IMR-90 (cell line): ENCODE measurements at regions not wholly inside any gene's neighbourhood (a gene's known extent, or its start where the extent isn't known, plus 50 kb on each side); places are given as distances from the start of the nearest gene placed in this dataset.

Source experiments
- ATAC-seq: fragments of 200-7000 bp; cut with Tn5 transposase; 2 replicates; pipeline ENCODE4 v1.9.1; 2020; ENCODE audit warnings: low read depth, mild to moderate bottlenecking, moderate library complexity
- BruUV-seq: library from RNA; stranded (reverse); fragments of 400-500 nt; replicated peaks from 2 replicates; lab custom pipeline; 2021; lab: Mats Ljungman, UMichigan
- CTCF ChIA-PET: fragments of 300-600 bp; formaldehyde crosslinking; extraction: SDS; loops from one replicate; lab custom pipeline; 2021; ENCODE audit warnings: antibody characterized with exemption; lab: Yijun Ruan, JAX
- POLR2A ChIA-PET: fragments of 300-600 bp; sonication (Branson Sonifier 250); formaldehyde crosslinking; loops from one replicate; lab custom pipeline; 2022; ENCODE audit warnings: antibody characterized with exemption; ENCODE audit not compliant: unreplicated experiment; lab: Charles Lee
- DNase-seq: peaks from one replicate; pipeline ENCODE4 v3.0.0; 2013
- H2AFZ ChIP-seq: replicated peaks from 2 replicates; pipeline ENCODE3; 2013; ENCODE audit warnings: low read length, mild to moderate bottlenecking; ENCODE audit not compliant: poor library complexity
- H2AK5ac ChIP-seq: 2 replicates; pipeline ENCODE4 v1.6.1; 2013; ENCODE audit warnings: low read depth, low read length, inconsistent platforms
- H2AK9ac ChIP-seq: replicated peaks from 2 replicates; pipeline ENCODE3; 2013; ENCODE audit warnings: mild to moderate bottlenecking, low read depth, low read length, moderate library complexity; ENCODE audit not compliant: poor library complexity
- H2BK120ac ChIP-seq: 2 replicates; pipeline ENCODE4 v1.6.1; 2013; ENCODE audit warnings: low read depth, low read length, inconsistent platforms
- H2BK15ac ChIP-seq: 3 replicates; pipeline ENCODE4 v1.6.1; 2013; ENCODE audit warnings: low read depth, low read length, inconsistent platforms
- H2BK20ac ChIP-seq: 2 replicates; pipeline ENCODE4 v1.6.1; 2013; ENCODE audit warnings: low read depth, mild to moderate bottlenecking, inconsistent platforms, low read length, moderate library complexity
- H2BK5ac ChIP-seq: 2 replicates; pipeline ENCODE4 v1.6.1; 2013; ENCODE audit warnings: mild to moderate bottlenecking, low read depth, low read length, inconsistent platforms; ENCODE audit not compliant: poor library complexity, severe bottlenecking
- H3K14ac ChIP-seq: replicated peaks from 2 replicates; pipeline ENCODE4 v1.6.1; 2013; ENCODE audit warnings: low read depth, low read length, inconsistent platforms
- H3K18ac ChIP-seq: 2 replicates; pipeline ENCODE4 v1.6.1; 2013; ENCODE audit warnings: low read depth, low read length, control low read depth
- H3K23ac ChIP-seq: 2 replicates; pipeline ENCODE4 v1.6.1; 2013; ENCODE audit warnings: low read depth, low read length, inconsistent platforms
- H3K27ac ChIP-seq: 2 replicates; pipeline ENCODE4 v1.5.1; 2013; ENCODE audit warnings: mild to moderate bottlenecking, control low read depth, low read length; ENCODE audit not compliant: insufficient read depth
- H3K27me3 ChIP-seq: 2 replicates; pipeline ENCODE4 v1.6.1; 2013; ENCODE audit warnings: low read length; ENCODE audit not compliant: control insufficient read depth, insufficient read depth
- H3K36me3 ChIP-seq: 2 replicates; pipeline ENCODE4 v1.6.1; 2013; ENCODE audit warnings: low read length, mixed read lengths; ENCODE audit not compliant: control insufficient read depth, insufficient read depth
- H3K4ac ChIP-seq: 2 replicates; pipeline ENCODE4 v1.6.1; 2013; ENCODE audit warnings: low read depth, low read length, inconsistent platforms
- H3K4me1 ChIP-seq: 2 replicates; pipeline ENCODE4 v1.6.1; 2013; ENCODE audit warnings: low read length, mixed read lengths; ENCODE audit not compliant: control insufficient read depth, insufficient read depth
- H3K4me2 ChIP-seq: 2 replicates; pipeline ENCODE4 v1.6.1; 2013; ENCODE audit warnings: low read depth, mild to moderate bottlenecking, control low read depth, low read length, moderate library complexity
- H3K4me3 ChIP-seq: 2 replicates; pipeline ENCODE4 v1.5.1; 2013; ENCODE audit warnings: low read depth, mild to moderate bottlenecking, control low read depth, low read length, moderate library complexity; ENCODE audit not compliant: insufficient read depth
- H3K56ac ChIP-seq: 2 replicates; pipeline ENCODE4 v1.6.1; 2013; ENCODE audit warnings: low read length, inconsistent platforms; ENCODE audit not compliant: insufficient read depth; ENCODE audit errors: extremely low read depth
- H3K79me1 ChIP-seq, 2 experiments: 2 replicates each; pipeline ENCODE4 v1.6.1; 2013; ENCODE audit warnings: low read length in 2 of 2, inconsistent platforms in 1 of 2, low read depth in 1 of 2
- H3K9ac ChIP-seq: 2 replicates; pipeline ENCODE4 v1.6.1; 2013; ENCODE audit warnings: low read depth, low read length, control low read depth
- H3K9me1 ChIP-seq: 2 replicates; pipeline ENCODE4 v1.6.1; 2013; ENCODE audit warnings: low read length, inconsistent platforms; ENCODE audit not compliant: insufficient read depth
- H3K9me3 ChIP-seq: 2 replicates; pipeline ENCODE4 v1.6.1; 2013; ENCODE audit warnings: low read length; ENCODE audit not compliant: control insufficient read depth, insufficient read depth
- H4K20me1 ChIP-seq: 2 replicates; pipeline ENCODE4 v1.6.1; 2013; ENCODE audit warnings: low read length, inconsistent platforms; ENCODE audit not compliant: insufficient read depth
- H4K5ac ChIP-seq: 2 replicates; pipeline ENCODE4 v1.6.1; 2013; ENCODE audit warnings: mild to moderate bottlenecking, low read depth, low read length, control low read depth
- H4K8ac ChIP-seq, 2 experiments: 2 replicates each; pipeline ENCODE4 v1.6.1; 2013; ENCODE audit warnings: low read depth in 2 of 2, low read length in 2 of 2, control low read depth in 1 of 2, inconsistent platforms in 1 of 2
- H4K91ac ChIP-seq: 2 replicates; pipeline ENCODE4 v1.6.1; 2013; ENCODE audit warnings: low read depth, low read length, inconsistent platforms; ENCODE audit not compliant: insufficient read depth
- BHLHE40 ChIP-seq: fragments of 150-350 bp; IDR thresholded peaks from 2 replicates; pipeline ENCODE4 v1.6.1; 2016; ENCODE audit warnings: mild to moderate bottlenecking, low read depth, low read length
- ELK1 ChIP-seq: fragments of 150-350 bp; IDR thresholded peaks from 2 replicates; pipeline ENCODE4 v1.6.1; 2016; ENCODE audit warnings: low read depth, mild to moderate bottlenecking, low read length, moderate library complexity, borderline replicate concordance
- FOS ChIP-seq: fragments of 150-350 bp; IDR thresholded peaks from 2 replicates; pipeline ENCODE4 v1.6.1; 2016; ENCODE audit warnings: low read depth, low read length
- MAFK ChIP-seq: IDR thresholded peaks from 2 replicates; pipeline ENCODE4 v1.6.1; 2012; ENCODE audit warnings: low read depth, low read length, improper control_type of control experiment
- MAZ ChIP-seq: IDR thresholded peaks from 2 replicates; pipeline ENCODE4 v1.6.1; 2012; ENCODE audit warnings: low read depth, mild to moderate bottlenecking, low read length, improper control_type of control experiment, moderate library complexity, borderline replicate concordance
- RAD21 ChIP-seq: IDR thresholded peaks from 2 replicates; pipeline ENCODE4 v1.6.1; 2012; ENCODE audit warnings: low read length, improper control_type of control experiment
- RCOR1 ChIP-seq: IDR thresholded peaks from 2 replicates; pipeline ENCODE4 v1.6.1; 2012; ENCODE audit warnings: mild to moderate bottlenecking, low read length, improper control_type of control experiment; ENCODE audit not compliant: insufficient replicate concordance
- RFX5 ChIP-seq: IDR thresholded peaks from 2 replicates; pipeline ENCODE4 v1.8.0; 2012; ENCODE audit warnings: low read depth, mild to moderate bottlenecking, low read length, moderate library complexity
- USF2 ChIP-seq: fragments of 150-350 bp; IDR thresholded peaks from 2 replicates; pipeline ENCODE4 v1.6.1; 2017; ENCODE audit warnings: mild to moderate bottlenecking, antibody characterized with exemption, low read length, low read depth
- WGBS, 2 experiments: methylation state at CpG; one replicate each; pipeline versions ENCODE4 v1.1.5 to v1.1.7; 2013; ENCODE audit warnings: missing lambda C conversion rate in 2 of 2; ENCODE audit not compliant: insufficient read length in 1 of 2; ENCODE audit errors: extremely low coverage in 2 of 2; 5-methylcytosine and 5-hydroxymethylcytosine counted together
- dilution Hi-C: fragments of 300-500 bp; cut with HindIII; formaldehyde crosslinking; loops from one replicate; pipeline ENCODE4 v1.14.3; 2018; ENCODE audit warnings: low sequenced_read_pairs; ENCODE audit not compliant: unreplicated experiment
- in situ Hi-C: fragments of 300-500 bp; cut with MboI; formaldehyde crosslinking; loops from 3 replicates; pipeline ENCODE4 v1.14.3; 2019; ENCODE audit warnings: low sequenced_read_pairs, inconsistent platforms, mixed read lengths
- intact Hi-C: fragments of 100-400 bp; cut with micrococcal nuclease; formaldehyde crosslinking; loops from 2 replicates; pipeline ENCODE4 v1.10.0; 2022
- TF ChIP-seq, protein P1 (sequence below): conservative IDR thresholded peaks from 2 replicates; pipeline ENCODE4 v1.5.1; 2012; ENCODE audit warnings: mild to moderate bottlenecking, low read depth, low read length, improper control_type of control experiment

- H3K9me1 ChIP-seq, result no peaks in the 10 kb centered on the region
- intact Hi-C loops, result no loop called here
- H3K4ac ChIP-seq, result no peak overlapping the region
- WGBS, 2 experiments, result 100% methylated on average over 1 of the region's 4 CpGs; no CpG with 5 or more reads in 1 of the 2 experiments
- no peak overlapping the region for H3K4me2 ChIP-seq
- H4K91ac ChIP-seq, result no peak overlapping the region
- H3K79me1 ChIP-seq, result no peaks in the 10 kb centered on the region
- in situ Hi-C loops, result loop anchor here (25.0 kb wide), 1 partner anchor 899 kb away; no protein-coding TSS in a partner anchor
- no peaks in the 10 kb centered on the region for H3K9me3 ChIP-seq
- ChIA-PET POLR2A (interaction anchor here (0.6 kb wide), 1 partner anchor 1330 kb away, joined by 3 read pairs; no protein-coding TSS in a partner anchor), CTCF (no interaction called here)
- no peak overlapping the region for H2AK5ac ChIP-seq
- H4K8ac ChIP-seq, result no peak overlapping the region
- H4K20me1 ChIP-seq, result no peaks in the 10 kb centered on the region
- H3K14ac ChIP-seq, result no peak overlapping the region
- no peak overlapping the region for H3K23ac ChIP-seq
- dilution Hi-C loops, result no loop called here
- DNase-seq, result no peak
- H2BK20ac ChIP-seq, result no peak overlapping the region
- H2BK15ac ChIP-seq, result no peak overlapping the region
- no peak overlapping the region for H3K56ac ChIP-seq
- no peak for ATAC-seq
- TF ChIP-seq RCOR1 (no peak), BHLHE40 (no peak), FOS (no peak), MAZ (no peak), MAFK (no peak), ELK1 (no peak), RFX5 (no peak), RAD21 (no peak), USF2 (no peak)
- TF ChIP-seq, protein P1, sequence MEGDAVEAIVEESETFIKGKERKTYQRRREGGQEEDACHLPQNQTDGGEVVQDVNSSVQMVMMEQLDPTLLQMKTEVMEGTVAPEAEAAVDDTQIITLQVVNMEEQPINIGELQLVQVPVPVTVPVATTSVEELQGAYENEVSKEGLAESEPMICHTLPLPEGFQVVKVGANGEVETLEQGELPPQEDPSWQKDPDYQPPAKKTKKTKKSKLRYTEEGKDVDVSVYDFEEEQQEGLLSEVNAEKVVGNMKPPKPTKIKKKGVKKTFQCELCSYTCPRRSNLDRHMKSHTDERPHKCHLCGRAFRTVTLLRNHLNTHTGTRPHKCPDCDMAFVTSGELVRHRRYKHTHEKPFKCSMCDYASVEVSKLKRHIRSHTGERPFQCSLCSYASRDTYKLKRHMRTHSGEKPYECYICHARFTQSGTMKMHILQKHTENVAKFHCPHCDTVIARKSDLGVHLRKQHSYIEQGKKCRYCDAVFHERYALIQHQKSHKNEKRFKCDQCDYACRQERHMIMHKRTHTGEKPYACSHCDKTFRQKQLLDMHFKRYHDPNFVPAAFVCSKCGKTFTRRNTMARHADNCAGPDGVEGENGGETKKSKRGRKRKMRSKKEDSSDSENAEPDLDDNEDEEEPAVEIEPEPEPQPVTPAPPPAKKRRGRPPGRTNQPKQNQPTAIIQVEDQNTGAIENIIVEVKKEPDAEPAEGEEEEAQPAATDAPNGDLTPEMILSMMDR, result no peak
- no peak overlapping the region for H2AFZ ChIP-seq
- BruUV-seq, result no TSS peak
- H3K4me1 ChIP-seq, result no peaks in the 10 kb centered on the region
- H3K27ac ChIP-seq, result no peak overlapping the region
- no peak overlapping the region for H4K5ac ChIP-seq
- H3K9ac ChIP-seq, result no peak overlapping the region
- H3K36me3 ChIP-seq, result no peaks in the 10 kb centered on the region
- no peak overlapping the region for H3K18ac ChIP-seq
- H2AK9ac ChIP-seq, result no peak overlapping the region
- H3K4me3 ChIP-seq, result no peak overlapping the region
- H2BK120ac ChIP-seq, result no peak overlapping the region
- no peak overlapping the region for H2BK5ac ChIP-seq
- no peaks in the 10 kb centered on the region for H3K27me3 ChIP-seq
Observed at GRCh38 chr2:181763423-181763822, 83.1 kb upstream of the NEUROD1 start.
